GM20431 (cell line): ENCODE measurements at regions not wholly inside any gene's neighbourhood (a gene's known extent, or its start where the extent isn't known, plus 50 kb on each side); places are given as distances from the start of the nearest gene placed in this dataset.

Experiments
- in situ Hi-C: fragments of 300-500 bp; cut with MseI, MboI; formaldehyde crosslinking; loops from one replicate; pipeline ENCODE4 v1.15.0; 2020; ENCODE audit warnings: low sequenced_read_pairs; ENCODE audit not compliant: unreplicated experiment

GRCh38 chr14:98606816-98607215 is 665.2 kb downstream of the BCL11B start:
- in situ Hi-C loops = no loop called here

DNA sequence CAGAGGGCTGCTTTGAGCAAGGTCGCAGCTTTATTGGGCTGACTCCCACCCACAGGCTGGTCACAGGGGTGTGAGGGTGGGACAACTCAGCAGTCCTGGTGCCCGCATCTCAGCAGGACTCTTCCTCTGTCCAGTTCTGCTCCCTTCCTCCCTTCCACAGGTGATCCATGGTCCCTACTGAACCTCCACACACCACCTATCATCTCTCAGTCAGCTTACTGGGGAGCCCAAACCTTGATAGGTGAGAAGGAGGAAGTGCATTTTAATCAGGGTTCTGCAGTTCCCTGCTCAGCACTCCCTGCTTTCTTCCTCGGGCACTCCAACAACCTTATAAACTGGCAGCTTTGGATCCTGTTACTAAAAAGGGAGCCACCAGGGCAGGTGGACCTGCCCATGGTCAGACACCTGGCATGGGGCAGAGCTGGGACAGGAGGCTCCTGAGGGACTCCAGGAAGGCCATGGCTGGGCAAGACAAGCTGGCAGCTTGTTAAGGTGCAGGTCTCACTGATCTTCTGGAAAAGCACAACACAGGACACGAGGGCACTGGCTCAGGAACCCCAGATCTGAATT is 664.6 kb downstream of the BCL11B start:
- in situ Hi-C loops = no loop called here

DNA sequence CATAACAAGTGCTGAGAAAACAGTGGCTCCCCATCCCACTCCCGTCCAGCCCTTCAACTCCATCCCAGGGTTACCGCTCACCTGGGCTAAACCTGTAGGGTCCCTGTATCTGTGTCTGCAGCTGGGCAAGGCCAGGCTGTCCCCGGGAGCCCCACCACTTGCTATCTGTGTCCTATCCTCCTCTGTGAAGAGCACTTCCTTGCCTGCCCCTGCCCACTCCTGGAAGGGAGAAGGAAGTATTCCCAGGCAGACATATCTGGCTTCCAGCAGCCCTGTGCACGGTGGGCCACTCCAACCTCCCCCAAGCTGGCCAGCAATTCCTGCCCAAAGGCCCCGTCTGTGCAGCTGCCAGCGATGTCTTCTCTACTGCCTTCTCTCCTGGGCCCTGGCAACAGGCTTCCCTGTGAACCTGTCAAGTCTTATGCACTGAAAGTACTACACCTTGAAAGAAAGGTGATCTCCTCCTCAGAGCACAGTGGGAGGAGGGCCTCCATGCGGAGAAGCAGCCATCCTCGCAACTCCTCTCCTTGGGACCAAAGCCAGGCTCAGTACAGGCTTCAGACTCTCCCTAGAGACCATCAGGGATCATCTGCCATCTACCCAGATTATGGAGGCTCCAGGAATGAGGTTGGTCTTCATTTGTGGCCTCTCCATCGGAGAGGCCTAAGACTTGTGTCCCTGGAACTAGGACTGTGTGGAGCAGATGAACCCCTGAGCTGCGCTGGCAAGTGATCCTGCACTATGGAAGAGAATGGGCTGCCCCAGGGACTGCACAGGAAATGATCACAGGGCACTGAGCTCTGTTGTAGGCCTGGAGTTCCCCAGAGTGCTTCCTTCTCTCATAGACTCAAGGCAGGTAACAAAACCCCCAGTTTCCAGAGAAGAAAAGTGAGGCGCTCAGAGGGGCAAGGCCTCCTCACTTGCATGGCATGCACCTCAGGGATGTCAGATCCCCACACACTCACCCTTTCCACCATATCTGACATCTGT is 663.6 kb downstream of the BCL11B start:
- in situ Hi-C loops = no loop called here

DNA sequence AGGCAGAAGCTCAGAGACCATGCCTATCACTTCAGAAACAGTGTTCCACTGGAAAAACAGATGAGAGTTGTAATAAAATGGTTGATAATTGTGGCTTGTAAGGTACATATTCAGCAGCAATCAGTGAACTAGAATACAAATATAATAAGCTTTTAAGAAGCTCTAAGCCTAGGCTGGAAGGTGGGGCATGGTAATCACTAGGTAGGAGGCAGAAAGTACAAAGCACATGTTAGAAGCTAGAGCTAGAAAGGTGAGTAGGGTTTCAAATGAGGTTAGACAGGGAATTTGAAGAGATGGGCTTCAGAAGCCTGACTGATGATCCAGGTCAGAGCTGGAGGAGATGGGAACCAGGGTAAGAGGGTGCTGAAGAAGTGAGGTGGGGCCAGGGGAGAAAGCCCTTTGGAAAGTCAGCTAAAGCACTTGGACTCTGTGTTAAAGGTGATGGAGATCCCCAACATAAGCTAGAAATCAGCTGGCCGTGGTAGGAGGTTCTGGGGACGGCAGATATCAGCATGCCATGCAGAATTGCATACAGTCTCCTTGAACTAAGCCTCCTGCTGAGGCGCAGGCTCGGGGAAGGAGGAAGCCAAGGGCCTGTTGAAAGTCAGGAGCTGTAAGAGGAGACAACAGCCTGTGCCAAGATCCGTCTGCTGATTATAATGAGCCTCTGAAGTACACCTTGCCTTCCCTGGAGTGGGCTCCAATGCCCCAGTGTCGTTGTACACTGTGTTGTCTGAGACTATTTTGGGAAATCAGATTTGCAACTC is 659.4 kb downstream of the BCL11B start:
- in situ Hi-C loops = no loop called here

DNA sequence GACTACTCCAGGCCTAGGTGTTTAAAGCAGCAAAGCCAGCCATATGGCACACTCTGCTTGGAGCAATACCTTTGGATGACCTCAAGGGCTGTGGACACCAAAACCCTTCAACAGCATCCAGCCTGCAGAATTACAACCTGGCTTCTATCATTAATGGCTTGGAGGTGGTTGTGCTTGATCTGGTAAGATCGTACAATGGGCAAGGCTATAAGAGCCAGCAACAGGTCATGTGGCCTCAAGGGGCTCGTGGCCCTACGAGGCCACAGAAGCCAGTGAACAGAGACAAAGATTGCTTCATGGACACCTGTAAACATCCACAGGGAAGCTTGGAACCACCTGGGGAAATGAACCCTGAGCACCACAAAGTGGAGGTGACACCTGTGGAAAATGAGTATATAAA is 657.3 kb downstream of the BCL11B start:
- in situ Hi-C loops = no loop called here

DNA sequence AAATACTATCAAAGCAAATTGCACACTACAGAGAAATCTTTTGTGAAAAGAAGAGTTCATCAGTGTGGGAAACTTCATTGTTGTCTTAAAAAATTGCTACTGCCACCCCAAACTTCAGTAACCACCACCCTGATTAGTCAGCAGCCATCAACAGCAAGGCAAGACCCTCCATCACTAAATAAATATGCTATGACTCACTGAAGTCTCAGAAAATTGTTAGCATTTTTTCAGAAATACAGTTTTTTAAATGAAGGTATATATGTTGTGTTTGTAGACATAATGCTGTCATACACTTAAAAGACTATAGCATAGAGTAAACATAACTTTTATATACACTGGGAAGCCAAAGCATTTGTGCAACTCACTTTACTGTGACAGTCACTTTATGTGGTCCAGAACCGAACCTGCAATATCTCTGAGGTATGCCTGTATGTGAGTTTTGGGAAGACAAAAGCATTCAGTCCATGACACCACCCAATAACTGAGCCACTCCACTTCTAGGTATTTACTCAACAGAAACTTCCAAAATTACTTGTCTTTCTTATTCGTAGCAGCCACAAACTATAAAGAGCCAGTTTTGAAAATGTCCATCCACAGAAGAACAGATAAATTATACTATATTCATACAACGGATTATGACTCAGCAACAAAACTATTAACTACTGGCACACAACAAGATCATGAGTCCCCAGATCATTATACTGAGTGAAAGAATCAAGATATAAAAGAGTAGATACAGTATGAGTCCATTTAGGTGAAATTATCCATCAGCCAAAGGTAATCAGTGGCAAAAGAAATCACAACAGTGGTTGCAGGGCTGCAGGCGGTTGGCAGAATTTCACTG is 649.6 kb downstream of the BCL11B start:
- in situ Hi-C loops = no loop called here

DNA sequence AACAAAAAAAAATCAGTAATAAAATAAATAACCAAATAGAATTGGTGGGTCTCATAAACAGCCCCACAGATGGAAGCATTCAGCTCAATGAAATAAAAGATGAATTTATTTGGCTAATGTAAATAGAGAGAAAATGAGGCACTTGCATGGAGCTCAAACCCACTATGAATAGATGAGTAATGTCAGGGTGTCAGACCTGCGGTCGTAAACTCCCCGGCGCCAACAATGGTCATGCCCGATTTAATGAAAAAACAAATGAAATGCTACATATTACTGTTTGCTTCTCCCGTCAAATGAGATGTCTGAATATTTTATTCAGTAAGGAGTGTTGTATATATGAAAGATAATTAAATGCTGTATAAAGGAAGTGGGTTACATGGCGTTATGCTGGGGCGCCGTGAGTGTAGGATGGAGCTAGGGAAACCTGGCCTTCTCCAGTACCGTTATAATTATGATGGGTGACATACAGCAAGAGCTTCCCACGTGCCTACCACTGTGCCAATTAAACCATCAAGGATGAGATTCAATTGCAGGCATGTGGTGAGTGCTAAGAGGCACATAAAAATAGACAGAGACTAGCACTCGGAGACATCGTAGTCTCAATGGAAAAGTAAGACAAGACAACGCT is 648.1 kb downstream of the BCL11B start:
- in situ Hi-C loops = no loop called here

DNA sequence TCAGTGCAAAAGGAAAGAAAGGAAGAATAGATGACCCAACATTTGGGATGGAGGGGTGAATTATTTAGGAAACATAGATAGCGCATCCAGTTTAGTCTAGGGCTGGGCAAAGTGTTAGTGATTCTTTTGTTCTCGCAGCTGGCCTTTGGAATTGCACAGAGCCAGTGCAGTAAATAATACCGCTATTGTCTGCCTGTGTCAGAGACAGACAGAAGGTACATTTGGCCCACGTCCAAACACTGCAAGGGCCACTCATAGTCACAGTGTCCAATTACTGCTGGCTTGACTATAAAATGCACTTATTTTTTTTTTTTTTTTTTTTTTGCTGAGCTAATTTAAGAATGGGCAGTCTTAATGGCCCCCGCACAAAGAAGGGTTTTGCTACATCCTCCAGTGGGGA is 638.6 kb downstream of the BCL11B start:
- in situ Hi-C loops = no loop called here

DNA sequence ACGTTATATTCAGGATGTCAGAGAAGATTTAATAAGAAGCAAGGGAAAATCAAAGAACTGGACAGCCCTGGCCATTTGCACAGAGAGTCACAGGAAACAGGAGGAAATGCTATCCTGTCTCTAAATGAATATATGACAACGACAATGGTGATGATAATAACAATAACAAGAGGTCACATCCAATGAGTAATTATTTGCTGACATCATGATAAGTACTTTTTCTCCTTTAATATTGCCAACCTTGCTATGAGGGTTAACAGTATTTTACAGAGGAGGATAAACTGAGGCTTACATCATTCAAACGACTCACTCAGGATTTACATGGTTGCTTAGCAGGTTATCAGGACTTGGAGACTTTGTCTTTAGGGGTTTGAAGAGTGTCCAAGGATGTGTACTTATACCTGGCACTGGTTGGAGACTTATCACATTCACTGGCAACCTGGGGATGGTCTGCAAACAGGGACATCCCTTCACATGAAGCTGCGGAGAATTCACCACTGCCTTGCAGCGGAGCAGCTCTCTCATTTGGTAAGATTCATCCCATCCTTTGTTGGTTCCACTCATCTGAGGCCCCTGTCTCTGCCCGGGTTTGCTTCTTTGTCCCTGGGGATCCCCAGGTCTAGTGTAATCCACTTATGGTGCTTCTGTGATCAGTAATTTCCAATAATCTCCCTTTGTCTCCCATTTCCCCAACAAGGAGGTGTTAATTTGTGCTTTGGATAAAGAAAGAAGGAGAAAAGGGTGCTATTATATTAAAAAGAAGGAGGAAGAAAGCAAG is 637.8 kb downstream of the BCL11B start:
- in situ Hi-C loops = no loop called here

DNA sequence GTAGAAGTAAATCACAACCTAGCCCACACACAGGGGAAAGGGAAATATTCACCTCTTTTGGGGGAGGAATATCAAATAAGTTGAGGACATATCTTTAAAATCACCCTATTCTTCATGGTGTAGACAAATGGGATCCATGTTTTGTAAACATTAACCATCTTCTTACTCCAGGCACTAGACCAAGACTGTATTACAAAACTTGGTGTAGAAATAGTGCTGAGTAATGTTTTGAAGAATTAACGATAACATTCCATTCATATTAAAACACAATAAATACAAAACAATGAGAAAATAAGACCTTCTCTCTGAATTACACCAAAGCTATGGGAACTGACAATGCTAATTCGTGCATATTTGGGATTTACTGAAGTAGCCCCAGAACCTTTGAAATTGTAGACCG is 633.6 kb downstream of the BCL11B start:
- in situ Hi-C loops = no loop called here

DNA sequence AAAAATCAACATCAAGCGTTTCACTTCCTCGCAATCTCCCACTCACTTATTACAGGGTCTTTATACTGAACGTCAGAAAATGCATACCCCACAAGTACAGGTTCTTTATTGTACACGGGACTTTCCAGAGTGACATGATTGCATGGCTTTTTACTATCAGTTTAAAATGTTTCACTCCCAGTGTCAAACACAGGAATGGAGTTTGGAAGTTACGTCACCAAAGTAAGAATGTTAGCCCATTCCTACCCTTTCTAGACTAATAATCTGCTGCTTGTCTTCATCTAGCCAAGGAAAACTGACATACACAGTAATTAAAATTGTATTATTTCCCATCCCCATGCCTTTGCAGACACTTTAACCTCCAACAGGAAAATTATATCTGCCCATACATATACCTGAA is 624.2 kb downstream of the BCL11B start:
- in situ Hi-C loops = no loop called here

DNA sequence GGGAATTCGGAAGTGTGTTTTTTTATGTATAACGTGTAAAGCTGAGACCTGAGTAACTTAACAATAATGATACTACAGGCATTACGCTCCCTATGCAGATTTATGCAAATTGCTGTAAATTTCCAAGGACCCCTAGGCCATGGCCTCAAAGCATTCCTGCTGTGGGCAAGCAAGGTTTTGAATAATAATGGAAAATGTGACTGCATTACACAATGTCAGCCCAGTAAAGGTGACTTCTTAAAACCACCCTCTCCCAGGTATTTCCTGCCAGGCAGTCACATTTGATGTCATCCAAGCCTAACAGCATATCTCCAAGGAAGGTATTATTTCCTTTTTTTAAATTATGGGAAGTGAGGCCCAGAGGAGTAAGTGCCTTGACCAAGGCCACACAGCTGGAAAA is 621.0 kb downstream of the BCL11B start:
- in situ Hi-C loops = no loop called here

- in situ Hi-C loops = no loop called here
Measured at GRCh38 chr14:98665007-98665406, 607.0 kb downstream of the BCL11B start.

DNA sequence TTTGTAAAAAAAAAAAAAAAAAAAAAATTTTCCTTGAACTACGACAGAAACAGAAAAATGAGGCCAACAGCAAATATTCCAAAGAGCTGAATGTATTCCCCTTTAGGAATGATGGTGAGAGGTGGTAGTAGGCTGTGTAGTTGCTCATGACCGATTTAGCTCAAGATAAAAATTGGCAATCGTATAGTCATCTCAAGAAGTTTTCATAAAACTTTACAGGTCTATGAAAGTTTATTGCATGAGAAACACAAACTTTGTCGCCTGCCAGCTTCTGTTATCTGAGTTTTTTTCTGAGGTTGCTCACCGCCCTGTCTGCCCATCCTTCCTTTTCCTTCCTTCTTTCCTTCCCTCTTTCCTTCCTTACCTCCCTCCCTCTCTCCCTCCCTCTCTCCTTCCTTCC is 605.5 kb downstream of the BCL11B start:
- in situ Hi-C loops = no loop called here

- in situ Hi-C loops = no loop called here
Measured at GRCh38 chr14:98682033-98682432, 590.0 kb downstream of the BCL11B start.

GRCh38 chr14:98682726-98683125 is 589.3 kb downstream of the BCL11B start:
- in situ Hi-C loops = no loop called here

DNA sequence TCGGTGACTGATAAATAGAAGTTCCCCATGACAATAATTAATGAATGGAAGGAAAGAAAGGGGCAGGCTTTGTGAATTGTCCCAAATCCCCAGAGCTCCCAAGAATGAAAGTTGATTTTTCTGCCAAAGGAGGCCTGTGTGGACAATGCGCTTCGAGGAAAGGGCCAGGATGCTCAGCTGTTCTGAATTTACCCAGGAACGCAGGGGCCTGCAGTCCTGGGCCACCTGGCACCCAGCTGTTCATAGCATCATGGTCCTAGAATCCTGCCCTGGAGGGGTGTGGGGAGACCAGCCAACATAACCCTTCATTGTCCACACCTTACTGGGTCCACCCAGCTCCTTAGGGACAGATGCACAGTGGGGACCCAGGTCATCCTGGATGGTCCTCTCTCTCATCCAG is 587.5 kb downstream of the BCL11B start:
- in situ Hi-C loops = no loop called here

GRCh38 chr14:98685725-98686124 is 586.3 kb downstream of the BCL11B start:
- in situ Hi-C loops = no loop called here

DNA sequence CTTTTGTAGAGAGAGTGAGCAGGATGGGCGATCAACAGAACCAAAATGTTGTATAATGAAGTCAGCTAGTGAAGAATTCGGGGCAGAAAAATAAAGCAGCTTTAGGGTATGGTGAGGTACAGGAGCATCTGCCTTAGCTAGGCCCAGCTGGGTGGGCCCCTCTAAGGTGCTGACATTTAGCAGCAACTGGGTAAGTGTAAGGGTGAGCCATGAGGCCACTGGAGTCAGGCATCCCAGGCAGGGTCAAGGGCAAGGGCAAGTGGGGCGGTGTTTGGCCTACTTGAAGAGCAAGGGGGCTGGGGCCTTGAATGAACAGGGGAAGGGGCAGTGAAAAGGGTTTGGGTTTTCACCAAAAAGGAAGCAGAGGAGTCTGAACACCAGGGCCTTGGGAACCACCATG is 583.6 kb downstream of the BCL11B start:
- in situ Hi-C loops = no loop called here
